Fibroblast of lung (primary cell): ENCODE measurements at regions not wholly inside any gene's neighbourhood (a gene's known extent, or its start where the extent isn't known, plus 50 kb on each side); places are given as distances from the start of the nearest gene placed in this dataset.
A peak's percentile ranks its signal among the peaks of the same experiment; 100 is the strongest.

Experiments used
- DNase-seq, 2 donors: peaks; one replicate each; pipeline versions ENCODE4 v3.0.0 to v3.0.0-alpha.2; 2010; ENCODE audit warnings: low read depth in 2 of 2
- H2AFZ ChIP-seq: 2 replicates; pipeline ENCODE4 v1.5.1; 2012; ENCODE audit warnings: low read length, control low read depth, inconsistent platforms
- H3K27ac ChIP-seq: 2 replicates; pipeline ENCODE4 v1.5.1; 2011; ENCODE audit warnings: low read length, control low read depth; ENCODE audit not compliant: insufficient read depth
- H3K27me3 ChIP-seq: 2 replicates; pipeline ENCODE4 v1.5.1; 2011; ENCODE audit warnings: mild to moderate bottlenecking, low read length; ENCODE audit not compliant: control insufficient read depth, insufficient read depth
- H3K36me3 ChIP-seq: 2 replicates; pipeline ENCODE4 v1.5.1; 2011; ENCODE audit warnings: low read length; ENCODE audit not compliant: control insufficient read depth, insufficient read depth
- H3K4me1 ChIP-seq: 2 replicates; pipeline ENCODE4 v1.5.1; 2011; ENCODE audit warnings: low read length; ENCODE audit not compliant: control insufficient read depth, insufficient read depth; ENCODE audit errors: extremely low read depth
- H3K4me2 ChIP-seq: 2 replicates; pipeline ENCODE4 v1.5.1; 2011; ENCODE audit warnings: low read length, control low read depth; ENCODE audit not compliant: insufficient read depth; ENCODE audit errors: extremely low read depth
- H3K4me3 ChIP-seq, 4 experiments: fragments of 200-600 bp in 1 of 4; sonication (generic) in 1 of 4; replicated peaks in 1 of 4; 2 replicates each; pipeline ENCODE4 v1.5.1; 2011 to 2016; ENCODE audit warnings: low read length in 4 of 4, low read depth in 3 of 4, mild to moderate bottlenecking in 3 of 4, control low read depth in 2 of 4, inconsistent platforms in 1 of 4, mixed read lengths in 1 of 4; ENCODE audit not compliant: insufficient read depth in 1 of 4; ENCODE audit errors: control extremely low read depth in 1 of 4
- H3K79me2 ChIP-seq: 2 replicates; pipeline ENCODE4 v1.5.1; 2012; ENCODE audit warnings: mild to moderate bottlenecking, low read length, inconsistent platforms; ENCODE audit not compliant: control insufficient read depth, insufficient read depth
- H3K9ac ChIP-seq: 2 replicates; pipeline ENCODE4 v1.5.1; 2011; ENCODE audit warnings: mild to moderate bottlenecking, low read length, control low read depth; ENCODE audit not compliant: insufficient read depth
- H3K9me3 ChIP-seq: 2 replicates; pipeline ENCODE4 v1.5.1; 2012; ENCODE audit warnings: low read depth, low read length; ENCODE audit not compliant: control insufficient read depth, insufficient read depth
- H4K20me1 ChIP-seq: 2 replicates; pipeline ENCODE4 v1.5.1; 2011; ENCODE audit warnings: low read length; ENCODE audit not compliant: control insufficient read depth, insufficient read depth; ENCODE audit errors: extremely low read depth
- EZH2 ChIP-seq: IDR thresholded peaks from 2 replicates; pipeline ENCODE4 v1.5.1; 2012; ENCODE audit warnings: low read length, control low read depth, mild to moderate bottlenecking; ENCODE audit errors: missing control alignments
- TF ChIP-seq, protein P1 (sequence below), 2 donors: IDR thresholded peaks in 1 of 2; conservative IDR thresholded peaks in 1 of 2; 1 replicate in 1 of 2; 2 replicates in 1 of 2; pipeline ENCODE4 v1.5.1; 2011 to 2012; ENCODE audit warnings: low read length in 2 of 2, control low read depth in 1 of 2, inconsistent platforms in 1 of 2, low read depth in 1 of 2, mild to moderate bottlenecking in 1 of 2

DNA sequence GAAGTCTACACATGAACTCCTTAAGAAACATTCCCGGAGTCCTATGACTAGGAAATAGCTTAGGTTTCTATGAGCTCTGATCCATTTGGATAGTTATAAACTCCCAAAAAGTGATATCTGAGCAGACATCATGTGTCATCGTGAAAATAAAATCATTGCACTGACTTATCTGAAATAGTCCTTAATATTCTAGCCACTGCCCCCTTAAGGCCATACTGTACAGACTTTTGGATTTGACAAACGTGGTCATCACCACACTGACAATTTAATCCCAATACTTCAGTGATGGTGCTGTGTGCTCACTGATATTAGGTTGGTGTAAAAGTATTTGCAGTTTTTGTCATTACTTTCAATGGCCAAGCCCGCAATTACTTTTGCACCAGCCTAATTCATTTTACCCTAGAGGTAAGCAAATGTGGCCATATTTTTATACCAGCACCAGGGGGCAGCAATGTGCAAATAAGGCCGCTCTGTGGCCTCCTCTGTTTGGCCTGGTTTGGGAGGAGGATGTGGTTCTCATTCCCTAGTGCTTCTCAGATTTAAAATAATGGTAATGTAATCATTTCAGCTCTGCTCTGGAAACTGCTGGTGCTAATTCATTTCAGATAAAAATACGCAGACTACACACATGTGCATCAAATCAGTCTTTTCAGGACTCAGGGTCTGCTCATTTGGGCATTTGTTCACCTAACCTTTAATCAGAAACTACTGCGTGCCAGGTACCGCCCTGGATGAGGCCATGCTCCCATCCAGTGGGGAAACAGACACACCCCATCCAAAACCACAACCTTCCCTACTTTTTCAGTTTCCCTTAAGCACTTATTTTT, 196.4 kb upstream of the C1QTNF7 start:
- Histone ChIP-seq H3K4me3 (no peak overlapping the region), H3K4me2 (peak overlapping the region; percentile 49), H4K20me1 (no peaks in the 10 kb centered on the region), H3K79me2 (no peaks in the 10 kb centered on the region), H3K36me3 (no peaks in the 10 kb centered on the region), H3K9me3 (no peaks in the 10 kb centered on the region), H3K4me1 (peaks cover 37% of the 10 kb centered on the region), H2AFZ (no peak overlapping the region), H3K9ac (no peak overlapping the region), H3K27me3 (no peaks in the 10 kb centered on the region), H3K27ac (peak overlapping the region; percentile 57)
- peak; percentile 73 to 93 for DNase-seq
- TF ChIP-seq, protein P1, sequence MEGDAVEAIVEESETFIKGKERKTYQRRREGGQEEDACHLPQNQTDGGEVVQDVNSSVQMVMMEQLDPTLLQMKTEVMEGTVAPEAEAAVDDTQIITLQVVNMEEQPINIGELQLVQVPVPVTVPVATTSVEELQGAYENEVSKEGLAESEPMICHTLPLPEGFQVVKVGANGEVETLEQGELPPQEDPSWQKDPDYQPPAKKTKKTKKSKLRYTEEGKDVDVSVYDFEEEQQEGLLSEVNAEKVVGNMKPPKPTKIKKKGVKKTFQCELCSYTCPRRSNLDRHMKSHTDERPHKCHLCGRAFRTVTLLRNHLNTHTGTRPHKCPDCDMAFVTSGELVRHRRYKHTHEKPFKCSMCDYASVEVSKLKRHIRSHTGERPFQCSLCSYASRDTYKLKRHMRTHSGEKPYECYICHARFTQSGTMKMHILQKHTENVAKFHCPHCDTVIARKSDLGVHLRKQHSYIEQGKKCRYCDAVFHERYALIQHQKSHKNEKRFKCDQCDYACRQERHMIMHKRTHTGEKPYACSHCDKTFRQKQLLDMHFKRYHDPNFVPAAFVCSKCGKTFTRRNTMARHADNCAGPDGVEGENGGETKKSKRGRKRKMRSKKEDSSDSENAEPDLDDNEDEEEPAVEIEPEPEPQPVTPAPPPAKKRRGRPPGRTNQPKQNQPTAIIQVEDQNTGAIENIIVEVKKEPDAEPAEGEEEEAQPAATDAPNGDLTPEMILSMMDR (conservative IDR thresholded peaks at IDR 0.05 in 1 of 2, IDR thresholded peaks at IDR 0.05 in 1 of 2; ENCODE audit: low read depth in 1 of 2, low read length in 2 of 2), result peak; percentile 76 to 91
- TF ChIP-seq EZH2, result no peak

DNA sequence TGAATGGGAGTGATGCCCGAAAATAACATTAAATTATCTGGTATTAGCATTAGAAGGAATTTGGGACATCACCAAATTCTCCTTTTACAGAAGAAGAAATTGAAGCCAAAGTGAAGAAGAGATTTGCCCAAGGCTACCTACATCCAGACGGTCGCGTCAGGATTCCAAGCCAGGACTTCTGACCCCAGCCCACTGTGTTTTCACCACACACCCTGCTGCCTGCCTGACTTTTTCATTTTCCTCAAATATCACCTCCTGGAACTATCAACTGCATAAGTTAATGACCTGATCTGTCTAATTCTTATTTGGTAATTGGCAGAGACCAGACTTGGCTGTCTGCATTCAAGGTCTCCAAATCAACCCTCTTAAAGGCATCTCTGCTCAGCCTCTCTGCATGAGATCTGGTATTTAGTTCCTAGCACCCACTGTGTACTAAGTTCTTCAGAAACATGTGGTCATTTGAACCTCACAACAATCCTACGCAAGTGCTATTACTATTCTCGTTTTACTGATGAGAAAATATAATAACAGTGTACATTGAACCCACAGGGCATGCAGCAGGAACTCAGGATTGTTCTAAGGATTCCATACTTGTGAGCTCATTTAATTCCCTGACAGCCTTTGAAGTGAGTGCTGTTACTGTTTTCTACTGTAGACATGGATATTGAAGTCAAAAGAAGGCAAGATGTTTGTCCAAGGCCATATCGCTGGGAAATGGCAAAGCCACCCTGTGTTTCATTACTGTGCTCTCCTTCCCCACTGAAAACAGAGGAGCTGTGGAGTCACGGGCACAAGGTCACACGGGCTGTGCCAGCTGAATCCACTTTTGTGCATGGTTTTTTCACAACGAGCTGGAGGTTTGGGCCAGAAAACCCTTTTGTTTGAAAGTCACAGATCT, 195.2 kb upstream of the C1QTNF7 start:
- no peak for TF ChIP-seq EZH2
- TF ChIP-seq, protein P1 (conservative IDR thresholded peaks at IDR 0.05 in 1 of 2, IDR thresholded peaks at IDR 0.05 in 1 of 2; ENCODE audit: low read depth in 1 of 2, low read length in 2 of 2), result no peak
- no peak overlapping the region for H3K4me3 ChIP-seq
- H2AFZ ChIP-seq, result peak overlapping the region; percentile 54
- no peaks in the 10 kb centered on the region for H4K20me1 ChIP-seq
- H3K4me1 ChIP-seq, result peaks cover 37% of the 10 kb centered on the region
- peak overlapping the region; percentile 77 for H3K4me2 ChIP-seq
- H3K9ac ChIP-seq, result no peak overlapping the region
- no peaks in the 10 kb centered on the region for H3K79me2 ChIP-seq
- H3K36me3 ChIP-seq, result no peaks in the 10 kb centered on the region
- H3K27ac ChIP-seq, result peak overlapping the region; percentile 92
- DNase-seq, result peak; percentile 68 to 87
- no peaks in the 10 kb centered on the region for H3K9me3 ChIP-seq
- H3K27me3 ChIP-seq, result no peaks in the 10 kb centered on the region

DNA sequence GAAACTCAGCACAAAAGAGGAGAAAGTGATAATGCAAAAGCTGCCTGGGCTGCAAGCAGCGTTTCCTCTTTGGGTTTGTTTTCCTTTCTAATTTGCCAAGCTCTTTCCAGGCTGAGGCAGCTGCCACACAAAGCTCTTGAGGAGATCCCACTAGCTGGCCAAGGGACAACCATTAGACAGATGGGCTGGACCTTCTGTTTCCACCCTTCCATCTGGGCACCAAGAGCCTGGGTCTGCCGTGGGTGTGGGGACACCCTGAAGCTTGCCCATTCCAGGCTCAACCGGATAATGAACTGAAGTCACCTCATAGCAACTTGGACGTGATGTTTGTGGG, 194.6 kb upstream of the C1QTNF7 start:
- TF ChIP-seq, protein P1 (conservative IDR thresholded peaks at IDR 0.05 in 1 of 2, IDR thresholded peaks at IDR 0.05 in 1 of 2; ENCODE audit: low read depth in 1 of 2, low read length in 2 of 2), result no peak
- TF ChIP-seq EZH2, result no peak
- Histone ChIP-seq H3K9me3 (no peaks in the 10 kb centered on the region), H2AFZ (peak overlapping the region; percentile 41), H3K4me1 (peaks cover 37% of the 10 kb centered on the region), H3K9ac (no peak overlapping the region), H3K36me3 (no peaks in the 10 kb centered on the region), H3K4me2 (peak overlapping the region; percentile 77), H3K79me2 (no peaks in the 10 kb centered on the region), H3K4me3 (no peak overlapping the region), H3K27ac (peak overlapping the region; percentile 92), H3K27me3 (no peaks in the 10 kb centered on the region), H4K20me1 (no peaks in the 10 kb centered on the region)
- DNase-seq, result no peak
